AG04450 (cell line): ENCODE measurements at regions not wholly inside any gene's neighbourhood (a gene's known extent, or its start where the extent isn't known, plus 50 kb on each side); places are given as distances from the start of the nearest gene placed in this dataset.
A peak's percentile ranks its signal among the peaks of the same experiment; 100 is the strongest.

Experiments used
- CTCF ChIA-PET: fragments of 300-600, 350-600 bp; formaldehyde crosslinking; extraction: SDS; loops from one replicate; lab custom pipeline; 2022; ENCODE audit warnings: antibody characterized with exemption, inconsistent platforms; lab: Charles Lee
- POLR2A ChIA-PET: fragments of 350-600 bp; formaldehyde crosslinking; extraction: SDS; loops from one replicate; lab custom pipeline; 2021; ENCODE audit warnings: antibody characterized with exemption, inconsistent platforms; lab: Yijun Ruan, JAX
- DNase-seq: peaks from one replicate; pipeline ENCODE4 v3.0.0-alpha.2; 2011; ENCODE audit warnings: low read depth, low spot score
- H3K27ac ChIP-seq: one replicate; pipeline ENCODE4 v1.5.1; 2012; ENCODE audit warnings: low read depth, low read length, control low read depth
- H3K27me3 ChIP-seq: one replicate; pipeline ENCODE4 v1.6.0; 2012; ENCODE audit warnings: low read length; ENCODE audit not compliant: control insufficient read depth, insufficient read depth
- H3K4me3 ChIP-seq: 2 replicates; pipeline ENCODE4 v1.5.1; 2011; ENCODE audit warnings: mild to moderate bottlenecking, low read depth, low read length, control low read depth
- H3K9me3 ChIP-seq: 2 replicates; pipeline ENCODE4 v1.5.1; 2012; ENCODE audit warnings: low read length; ENCODE audit not compliant: control insufficient read depth, insufficient read depth
- CTCF ChIP-seq: IDR thresholded peaks from 2 replicates; pipeline ENCODE4 v1.5.1; 2011; ENCODE audit warnings: low read depth, low read length, control low read depth, inconsistent platforms

GRCh38 chr6:142692942-142693341 is 252.0 kb downstream of the HIVEP2 start:
- no peaks in the 10 kb centered on the region for H3K27me3 ChIP-seq
- peak; percentile 74 for DNase-seq
- no peak overlapping the region; the same call in 1 of the 2 replicates for H3K4me3 ChIP-seq
- no peaks in the 10 kb centered on the region for H3K9me3 ChIP-seq
- POLR2A ChIA-PET = no interaction called here
- H3K27ac ChIP-seq = peak overlapping the region; percentile 58
- peak; percentile 95 for TF ChIP-seq CTCF
- CTCF ChIA-PET = interaction anchor here (0.6 to 3.2 kb wide), 29 partner anchors 8 to 751 kb away, joined by 3 to 60 read pairs (median 4); no protein-coding TSS in a partner anchor

GRCh38 chr6:142693441-142693840 is 251.5 kb downstream of the HIVEP2 start:
- no peaks in the 10 kb centered on the region for H3K9me3 ChIP-seq
- ChIA-PET POLR2A (no interaction called here), CTCF (interaction anchor here (0.6 to 3.2 kb wide), 14 partner anchors 10 to 740 kb away, joined by 3 to 60 read pairs (median 4); partner anchors contain the start of gene HIVEP2)
- H3K27me3 ChIP-seq = no peaks in the 10 kb centered on the region
- TF ChIP-seq CTCF = no peak
- H3K27ac ChIP-seq = peak overlapping the region; percentile 58
- DNase-seq = no peak
- H3K4me3 ChIP-seq = no peak overlapping the region; the same call in 1 of the 2 replicates

GRCh38 chr6:142694054-142694453 is 250.9 kb downstream of the HIVEP2 start:
- H3K9me3 ChIP-seq = no peaks in the 10 kb centered on the region
- CTCF ChIA-PET = interaction anchor here (1.0 to 3.2 kb wide), 7 partner anchors 219 to 739 kb away, joined by 3 to 60 read pairs (median 8); no protein-coding TSS in a partner anchor
- POLR2A ChIA-PET = no interaction called here
- TF ChIP-seq CTCF = no peak
- H3K27ac ChIP-seq = no peak overlapping the region
- H3K27me3 ChIP-seq = no peaks in the 10 kb centered on the region
- DNase-seq = no peak
- no peak overlapping the region for H3K4me3 ChIP-seq

- no peak for TF ChIP-seq CTCF
- CTCF ChIA-PET = interaction anchor here (1.2 to 2.9 kb wide), 2 partner anchors 332 to 732 kb away, joined by 3 to 12 read pairs; no protein-coding TSS in a partner anchor
- POLR2A ChIA-PET = no interaction called here
These were observed 250.0 kb downstream of the HIVEP2 start for GRCh38 chr6:142695016-142695415.

GRCh38 chr6:142696123-142697000 is 248.6 kb downstream of the HIVEP2 start:
- Histone ChIP-seq H3K27ac (no peak overlapping the region), H3K27me3 (no peaks in the 10 kb centered on the region), H3K9me3 (no peaks in the 10 kb centered on the region), H3K4me3 (no peak overlapping the region)
- no peak for DNase-seq
- CTCF ChIA-PET = interaction anchor here (1.9 to 2.9 kb wide), 2 partner anchors 246 to 731 kb away, joined by 7 to 12 read pairs; no protein-coding TSS in a partner anchor
- POLR2A ChIA-PET = no interaction called here
- no peak for TF ChIP-seq CTCF

More at GRCh38 chr6:142695016-142695415, 250.0 kb downstream of the HIVEP2 start:
- Histone ChIP-seq H3K9me3 (no peaks in the 10 kb centered on the region), H3K27me3 (no peaks in the 10 kb centered on the region), H3K27ac (no peak overlapping the region), H3K4me3 (no peak overlapping the region)
- DNase-seq = no peak
